ENCODE measurements at regions not wholly inside any gene's neighbourhood (a gene's known extent, or its start where the extent isn't known, plus 50 kb on each side); places are given as distances from the start of the nearest gene placed in this dataset.

DNA sequence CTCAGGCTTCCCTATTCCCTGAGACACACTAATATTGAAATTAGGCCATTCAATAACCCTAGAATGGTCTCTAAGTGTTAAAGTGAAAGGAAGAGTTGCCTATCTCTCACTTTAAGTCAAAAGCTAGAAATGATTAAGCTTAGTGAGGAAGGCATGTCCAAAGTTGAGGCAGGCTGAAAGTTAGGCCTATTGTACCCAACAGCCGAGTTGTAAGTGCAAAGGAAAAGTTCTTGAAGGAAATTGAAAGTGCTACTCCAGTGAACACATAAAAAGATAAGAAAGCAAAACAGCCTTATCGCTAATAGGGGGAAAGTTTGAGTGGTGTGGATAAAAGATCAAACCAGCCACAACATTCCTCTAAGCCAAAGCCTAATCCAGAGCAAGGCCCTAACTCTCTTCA lies 117.9 kb upstream of the SPATA12 start:
- TF ChIP-seq POLR2AphosphoS5 (IDR thresholded peaks at IDR 0.05) (no peak), POLR2A (IDR thresholded peaks at IDR 0.05; ENCODE audit: low read depth) (no peak)
- TF ChIP-seq, protein P1, sequence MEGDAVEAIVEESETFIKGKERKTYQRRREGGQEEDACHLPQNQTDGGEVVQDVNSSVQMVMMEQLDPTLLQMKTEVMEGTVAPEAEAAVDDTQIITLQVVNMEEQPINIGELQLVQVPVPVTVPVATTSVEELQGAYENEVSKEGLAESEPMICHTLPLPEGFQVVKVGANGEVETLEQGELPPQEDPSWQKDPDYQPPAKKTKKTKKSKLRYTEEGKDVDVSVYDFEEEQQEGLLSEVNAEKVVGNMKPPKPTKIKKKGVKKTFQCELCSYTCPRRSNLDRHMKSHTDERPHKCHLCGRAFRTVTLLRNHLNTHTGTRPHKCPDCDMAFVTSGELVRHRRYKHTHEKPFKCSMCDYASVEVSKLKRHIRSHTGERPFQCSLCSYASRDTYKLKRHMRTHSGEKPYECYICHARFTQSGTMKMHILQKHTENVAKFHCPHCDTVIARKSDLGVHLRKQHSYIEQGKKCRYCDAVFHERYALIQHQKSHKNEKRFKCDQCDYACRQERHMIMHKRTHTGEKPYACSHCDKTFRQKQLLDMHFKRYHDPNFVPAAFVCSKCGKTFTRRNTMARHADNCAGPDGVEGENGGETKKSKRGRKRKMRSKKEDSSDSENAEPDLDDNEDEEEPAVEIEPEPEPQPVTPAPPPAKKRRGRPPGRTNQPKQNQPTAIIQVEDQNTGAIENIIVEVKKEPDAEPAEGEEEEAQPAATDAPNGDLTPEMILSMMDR (IDR thresholded peaks at IDR 0.05), result no peak
